NB4 (cell line): ENCODE measurements at regions not wholly inside any gene's neighbourhood (a gene's known extent, or its start where the extent isn't known, plus 50 kb on each side); places are given as distances from the start of the nearest gene placed in this dataset.

Experiments
- MAX ChIP-seq: IDR thresholded peaks from 2 replicates; pipeline ENCODE4 v1.6.1; 2011; ENCODE audit warnings: low read depth, low read length
- MYC ChIP-seq: IDR thresholded peaks from 2 replicates; pipeline ENCODE4 v1.6.1; 2011; ENCODE audit warnings: low read depth, low read length
- POLR2A ChIP-seq: IDR thresholded peaks from 2 replicates; pipeline ENCODE4 v1.6.1; 2011; ENCODE audit warnings: mild to moderate bottlenecking; ENCODE audit not compliant: insufficient read length; ENCODE audit errors: extremely low read depth
- TF ChIP-seq, protein P1 (sequence below): IDR thresholded peaks from one replicate; pipeline ENCODE4 v1.5.1; 2012; ENCODE audit warnings: low read depth, low read length

DNA sequence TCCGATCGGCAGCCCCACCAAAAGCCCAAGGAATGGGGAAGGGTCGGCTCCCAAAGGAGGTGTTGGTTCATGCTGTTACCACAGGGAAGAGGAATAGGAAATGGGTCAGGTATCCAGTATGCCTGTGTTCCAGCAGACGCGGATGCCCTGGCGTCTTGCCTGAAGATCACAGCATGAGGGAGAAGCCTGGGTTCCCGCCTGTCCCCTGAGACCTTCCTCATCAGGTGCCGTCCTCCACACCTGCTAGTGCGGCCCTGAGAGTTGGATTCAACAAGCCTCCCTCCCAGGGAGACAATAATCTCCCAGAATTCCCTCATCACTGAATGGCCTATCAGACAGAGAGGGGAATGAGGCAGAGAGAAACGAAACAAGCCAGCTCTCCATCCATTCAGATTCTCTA lies 92.2 kb downstream of the SPATA19 start:
- TF ChIP-seq, protein P1, sequence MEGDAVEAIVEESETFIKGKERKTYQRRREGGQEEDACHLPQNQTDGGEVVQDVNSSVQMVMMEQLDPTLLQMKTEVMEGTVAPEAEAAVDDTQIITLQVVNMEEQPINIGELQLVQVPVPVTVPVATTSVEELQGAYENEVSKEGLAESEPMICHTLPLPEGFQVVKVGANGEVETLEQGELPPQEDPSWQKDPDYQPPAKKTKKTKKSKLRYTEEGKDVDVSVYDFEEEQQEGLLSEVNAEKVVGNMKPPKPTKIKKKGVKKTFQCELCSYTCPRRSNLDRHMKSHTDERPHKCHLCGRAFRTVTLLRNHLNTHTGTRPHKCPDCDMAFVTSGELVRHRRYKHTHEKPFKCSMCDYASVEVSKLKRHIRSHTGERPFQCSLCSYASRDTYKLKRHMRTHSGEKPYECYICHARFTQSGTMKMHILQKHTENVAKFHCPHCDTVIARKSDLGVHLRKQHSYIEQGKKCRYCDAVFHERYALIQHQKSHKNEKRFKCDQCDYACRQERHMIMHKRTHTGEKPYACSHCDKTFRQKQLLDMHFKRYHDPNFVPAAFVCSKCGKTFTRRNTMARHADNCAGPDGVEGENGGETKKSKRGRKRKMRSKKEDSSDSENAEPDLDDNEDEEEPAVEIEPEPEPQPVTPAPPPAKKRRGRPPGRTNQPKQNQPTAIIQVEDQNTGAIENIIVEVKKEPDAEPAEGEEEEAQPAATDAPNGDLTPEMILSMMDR = no peak
- TF ChIP-seq MAX (no peak), POLR2A (no peak), MYC (no peak)
